IMR-90 (cell line): ENCODE measurements at regions not wholly inside any gene's neighbourhood (a gene's known extent, or its start where the extent isn't known, plus 50 kb on each side); places are given as distances from the start of the nearest gene placed in this dataset.

Experiments used
- ATAC-seq: fragments of 200-7000 bp; cut with Tn5 transposase; 2 replicates; pipeline ENCODE4 v1.9.1; 2020; ENCODE audit warnings: low read depth, mild to moderate bottlenecking, moderate library complexity
- BruUV-seq: library from RNA; stranded (reverse); fragments of 400-500 nt; replicated peaks from 2 replicates; lab custom pipeline; 2021; lab: Mats Ljungman, UMichigan
- CTCF ChIA-PET: fragments of 300-600 bp; formaldehyde crosslinking; extraction: SDS; loops from one replicate; lab custom pipeline; 2021; ENCODE audit warnings: antibody characterized with exemption; lab: Yijun Ruan, JAX
- POLR2A ChIA-PET: fragments of 300-600 bp; sonication (Branson Sonifier 250); formaldehyde crosslinking; loops from one replicate; lab custom pipeline; 2022; ENCODE audit warnings: antibody characterized with exemption; ENCODE audit not compliant: unreplicated experiment; lab: Charles Lee
- DNase-seq: peaks from one replicate; pipeline ENCODE4 v3.0.0; 2013
- H2AFZ ChIP-seq: replicated peaks from 2 replicates; pipeline ENCODE3; 2013; ENCODE audit warnings: low read length, mild to moderate bottlenecking; ENCODE audit not compliant: poor library complexity
- H2AK5ac ChIP-seq: 2 replicates; pipeline ENCODE4 v1.6.1; 2013; ENCODE audit warnings: low read depth, low read length, inconsistent platforms
- H2AK9ac ChIP-seq: replicated peaks from 2 replicates; pipeline ENCODE3; 2013; ENCODE audit warnings: mild to moderate bottlenecking, low read depth, low read length, moderate library complexity; ENCODE audit not compliant: poor library complexity
- H2BK120ac ChIP-seq: 2 replicates; pipeline ENCODE4 v1.6.1; 2013; ENCODE audit warnings: low read depth, low read length, inconsistent platforms
- H2BK15ac ChIP-seq: 3 replicates; pipeline ENCODE4 v1.6.1; 2013; ENCODE audit warnings: low read depth, low read length, inconsistent platforms
- H2BK20ac ChIP-seq: 2 replicates; pipeline ENCODE4 v1.6.1; 2013; ENCODE audit warnings: low read depth, mild to moderate bottlenecking, inconsistent platforms, low read length, moderate library complexity
- H2BK5ac ChIP-seq: 2 replicates; pipeline ENCODE4 v1.6.1; 2013; ENCODE audit warnings: mild to moderate bottlenecking, low read depth, low read length, inconsistent platforms; ENCODE audit not compliant: poor library complexity, severe bottlenecking
- H3K14ac ChIP-seq: replicated peaks from 2 replicates; pipeline ENCODE4 v1.6.1; 2013; ENCODE audit warnings: low read depth, low read length, inconsistent platforms
- H3K18ac ChIP-seq: 2 replicates; pipeline ENCODE4 v1.6.1; 2013; ENCODE audit warnings: low read depth, low read length, control low read depth
- H3K23ac ChIP-seq: 2 replicates; pipeline ENCODE4 v1.6.1; 2013; ENCODE audit warnings: low read depth, low read length, inconsistent platforms
- H3K27ac ChIP-seq: 2 replicates; pipeline ENCODE4 v1.5.1; 2013; ENCODE audit warnings: mild to moderate bottlenecking, control low read depth, low read length; ENCODE audit not compliant: insufficient read depth
- H3K27me3 ChIP-seq: 2 replicates; pipeline ENCODE4 v1.6.1; 2013; ENCODE audit warnings: low read length; ENCODE audit not compliant: control insufficient read depth, insufficient read depth
- H3K36me3 ChIP-seq: 2 replicates; pipeline ENCODE4 v1.6.1; 2013; ENCODE audit warnings: low read length, mixed read lengths; ENCODE audit not compliant: control insufficient read depth, insufficient read depth
- H3K4ac ChIP-seq: 2 replicates; pipeline ENCODE4 v1.6.1; 2013; ENCODE audit warnings: low read depth, low read length, inconsistent platforms
- H3K4me1 ChIP-seq: 2 replicates; pipeline ENCODE4 v1.6.1; 2013; ENCODE audit warnings: low read length, mixed read lengths; ENCODE audit not compliant: control insufficient read depth, insufficient read depth
- H3K4me2 ChIP-seq: 2 replicates; pipeline ENCODE4 v1.6.1; 2013; ENCODE audit warnings: low read depth, mild to moderate bottlenecking, control low read depth, low read length, moderate library complexity
- H3K4me3 ChIP-seq: 2 replicates; pipeline ENCODE4 v1.5.1; 2013; ENCODE audit warnings: low read depth, mild to moderate bottlenecking, control low read depth, low read length, moderate library complexity; ENCODE audit not compliant: insufficient read depth
- H3K56ac ChIP-seq: 2 replicates; pipeline ENCODE4 v1.6.1; 2013; ENCODE audit warnings: low read length, inconsistent platforms; ENCODE audit not compliant: insufficient read depth; ENCODE audit errors: extremely low read depth
- H3K79me1 ChIP-seq, 2 experiments: 2 replicates each; pipeline ENCODE4 v1.6.1; 2013; ENCODE audit warnings: low read length in 2 of 2, inconsistent platforms in 1 of 2, low read depth in 1 of 2
- H3K9ac ChIP-seq: 2 replicates; pipeline ENCODE4 v1.6.1; 2013; ENCODE audit warnings: low read depth, low read length, control low read depth
- H3K9me1 ChIP-seq: 2 replicates; pipeline ENCODE4 v1.6.1; 2013; ENCODE audit warnings: low read length, inconsistent platforms; ENCODE audit not compliant: insufficient read depth
- H3K9me3 ChIP-seq: 2 replicates; pipeline ENCODE4 v1.6.1; 2013; ENCODE audit warnings: low read length; ENCODE audit not compliant: control insufficient read depth, insufficient read depth
- H4K20me1 ChIP-seq: 2 replicates; pipeline ENCODE4 v1.6.1; 2013; ENCODE audit warnings: low read length, inconsistent platforms; ENCODE audit not compliant: insufficient read depth
- H4K5ac ChIP-seq: 2 replicates; pipeline ENCODE4 v1.6.1; 2013; ENCODE audit warnings: mild to moderate bottlenecking, low read depth, low read length, control low read depth
- H4K8ac ChIP-seq, 2 experiments: 2 replicates each; pipeline ENCODE4 v1.6.1; 2013; ENCODE audit warnings: low read depth in 2 of 2, low read length in 2 of 2, control low read depth in 1 of 2, inconsistent platforms in 1 of 2
- H4K91ac ChIP-seq: 2 replicates; pipeline ENCODE4 v1.6.1; 2013; ENCODE audit warnings: low read depth, low read length, inconsistent platforms; ENCODE audit not compliant: insufficient read depth
- BHLHE40 ChIP-seq: fragments of 150-350 bp; IDR thresholded peaks from 2 replicates; pipeline ENCODE4 v1.6.1; 2016; ENCODE audit warnings: mild to moderate bottlenecking, low read depth, low read length
- CEBPB ChIP-seq: IDR thresholded peaks from 2 replicates; pipeline ENCODE4 v1.6.1; 2012; ENCODE audit warnings: low read depth, low read length, improper control_type of control experiment
- CHD1 ChIP-seq: IDR thresholded peaks from 2 replicates; pipeline ENCODE4 v1.6.1; 2012; ENCODE audit warnings: low read depth, low read length, improper control_type of control experiment
- CTCF ChIP-seq: conservative IDR thresholded peaks from 2 replicates; pipeline ENCODE4 v1.5.1; 2012; ENCODE audit warnings: mild to moderate bottlenecking, low read depth, low read length, improper control_type of control experiment
- FOS ChIP-seq: fragments of 150-350 bp; IDR thresholded peaks from 2 replicates; pipeline ENCODE4 v1.6.1; 2016; ENCODE audit warnings: low read depth, low read length
- MAFK ChIP-seq: IDR thresholded peaks from 2 replicates; pipeline ENCODE4 v1.6.1; 2012; ENCODE audit warnings: low read depth, low read length, improper control_type of control experiment
- MXI1 ChIP-seq: IDR thresholded peaks from 2 replicates; pipeline ENCODE4 v1.6.1; 2012; ENCODE audit warnings: low read depth, mild to moderate bottlenecking, low read length, moderate library complexity, borderline replicate concordance
- NFE2L2 ChIP-seq: fragments of 150-350 bp; IDR thresholded peaks from 2 replicates; pipeline ENCODE4 v1.6.1; 2016; ENCODE audit warnings: low read depth, mild to moderate bottlenecking, low read length
- POLR2A ChIP-seq: IDR thresholded peaks from 2 replicates; pipeline ENCODE4 v1.6.1; 2012; ENCODE audit warnings: mild to moderate bottlenecking, low read depth, low read length
- RAD21 ChIP-seq: IDR thresholded peaks from 2 replicates; pipeline ENCODE4 v1.6.1; 2012; ENCODE audit warnings: low read length, improper control_type of control experiment
- RCOR1 ChIP-seq: IDR thresholded peaks from 2 replicates; pipeline ENCODE4 v1.6.1; 2012; ENCODE audit warnings: mild to moderate bottlenecking, low read length, improper control_type of control experiment; ENCODE audit not compliant: insufficient replicate concordance
- RFX5 ChIP-seq: IDR thresholded peaks from 2 replicates; pipeline ENCODE4 v1.8.0; 2012; ENCODE audit warnings: low read depth, mild to moderate bottlenecking, low read length, moderate library complexity
- SMC3 ChIP-seq: fragments of 150-350 bp; IDR thresholded peaks from 2 replicates; pipeline ENCODE4 v1.6.1; 2016; ENCODE audit warnings: low read depth, mild to moderate bottlenecking, antibody characterized with exemption, low read length, moderate library complexity
- WGBS, 2 experiments: methylation state at CpG; one replicate each; pipeline versions ENCODE4 v1.1.5 to v1.1.7; 2013; ENCODE audit warnings: missing lambda C conversion rate in 2 of 2; ENCODE audit not compliant: insufficient read length in 1 of 2; ENCODE audit errors: extremely low coverage in 2 of 2; 5-methylcytosine and 5-hydroxymethylcytosine counted together
- dilution Hi-C: fragments of 300-500 bp; cut with HindIII; formaldehyde crosslinking; loops from one replicate; pipeline ENCODE4 v1.14.3; 2018; ENCODE audit warnings: low sequenced_read_pairs; ENCODE audit not compliant: unreplicated experiment
- in situ Hi-C: fragments of 300-500 bp; cut with MboI; formaldehyde crosslinking; loops from 3 replicates; pipeline ENCODE4 v1.14.3; 2019; ENCODE audit warnings: low sequenced_read_pairs, inconsistent platforms, mixed read lengths
- intact Hi-C: fragments of 100-400 bp; cut with micrococcal nuclease; formaldehyde crosslinking; loops from 2 replicates; pipeline ENCODE4 v1.10.0; 2022
- TF ChIP-seq, protein P1 (sequence below): fragments of 150-350 bp; IDR thresholded peaks from 2 replicates; pipeline ENCODE4 v1.6.1; 2016; ENCODE audit warnings: low read depth, mild to moderate bottlenecking, low read length, moderate library complexity, borderline replicate concordance
- TF ChIP-seq, protein P2 (sequence below): fragments of 150-350 bp; IDR thresholded peaks from 2 replicates; pipeline ENCODE4 v1.6.1; 2017; ENCODE audit warnings: mild to moderate bottlenecking, antibody characterized with exemption, low read length, low read depth

- Histone ChIP-seq H4K8ac (no peak overlapping the region), H3K56ac (no peak overlapping the region), H2BK15ac (no peak overlapping the region), H4K20me1 (no peaks in the 10 kb centered on the region), H4K91ac (no peak overlapping the region), H3K4ac (no peak overlapping the region), H3K4me1 (no peaks in the 10 kb centered on the region), H3K4me3 (no peak overlapping the region), H3K79me1 (no peaks in the 10 kb centered on the region), H3K18ac (no peak overlapping the region), H3K9ac (no peak overlapping the region), H2AFZ (no peak overlapping the region), H3K4me2 (no peak overlapping the region), H3K9me3 (peaks cover 6% of the 10 kb centered on the region), H3K27ac (no peak overlapping the region), H3K27me3 (no peaks in the 10 kb centered on the region), H3K36me3 (no peaks in the 10 kb centered on the region), H2BK20ac (no peak overlapping the region), H2BK5ac (no peak overlapping the region), H4K5ac (no peak overlapping the region), H3K23ac (no peak overlapping the region), H3K14ac (no peak overlapping the region), H3K9me1 (no peaks in the 10 kb centered on the region), H2AK9ac (no peak overlapping the region), H2AK5ac (no peak overlapping the region), H2BK120ac (no peak overlapping the region)
- no peak for DNase-seq
- dilution Hi-C loops (no loop called here), intact Hi-C loops (no loop called here), in situ Hi-C loops (no loop called here)
- WGBS, 2 experiments: no CpG with 5 or more reads among the region's 4 CpGs
- ChIA-PET POLR2A (no interaction called here), CTCF (no interaction called here)
- ATAC-seq: no peak
- no TSS peak for BruUV-seq
- TF ChIP-seq BHLHE40 (no peak), MAFK (no peak), CHD1 (no peak), FOS (no peak), SMC3 (no peak), RCOR1 (no peak), RAD21 (no peak), POLR2A (no peak), CTCF (no peak), MXI1 (no peak), NFE2L2 (no peak), CEBPB (no peak), RFX5 (no peak)
- TF ChIP-seq, protein P1, sequence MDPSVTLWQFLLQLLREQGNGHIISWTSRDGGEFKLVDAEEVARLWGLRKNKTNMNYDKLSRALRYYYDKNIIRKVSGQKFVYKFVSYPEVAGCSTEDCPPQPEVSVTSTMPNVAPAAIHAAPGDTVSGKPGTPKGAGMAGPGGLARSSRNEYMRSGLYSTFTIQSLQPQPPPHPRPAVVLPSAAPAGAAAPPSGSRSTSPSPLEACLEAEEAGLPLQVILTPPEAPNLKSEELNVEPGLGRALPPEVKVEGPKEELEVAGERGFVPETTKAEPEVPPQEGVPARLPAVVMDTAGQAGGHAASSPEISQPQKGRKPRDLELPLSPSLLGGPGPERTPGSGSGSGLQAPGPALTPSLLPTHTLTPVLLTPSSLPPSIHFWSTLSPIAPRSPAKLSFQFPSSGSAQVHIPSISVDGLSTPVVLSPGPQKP: no peak
- TF ChIP-seq, protein P2, sequence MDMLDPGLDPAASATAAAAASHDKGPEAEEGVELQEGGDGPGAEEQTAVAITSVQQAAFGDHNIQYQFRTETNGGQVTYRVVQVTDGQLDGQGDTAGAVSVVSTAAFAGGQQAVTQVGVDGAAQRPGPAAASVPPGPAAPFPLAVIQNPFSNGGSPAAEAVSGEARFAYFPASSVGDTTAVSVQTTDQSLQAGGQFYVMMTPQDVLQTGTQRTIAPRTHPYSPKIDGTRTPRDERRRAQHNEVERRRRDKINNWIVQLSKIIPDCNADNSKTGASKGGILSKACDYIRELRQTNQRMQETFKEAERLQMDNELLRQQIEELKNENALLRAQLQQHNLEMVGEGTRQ: no peak
Measured at GRCh38 chr4:154039435-154040343, 250.8 kb upstream of the SFRP2 start.
